PC-9 (cell line): ENCODE measurements at regions not wholly inside any gene's neighbourhood (a gene's known extent, or its start where the extent isn't known, plus 50 kb on each side); places are given as distances from the start of the nearest gene placed in this dataset.

Source experiments
- CTCF ChIP-seq: fragments of 200-600 bp; sonication (generic); conservative IDR thresholded peaks from 2 replicates; pipeline ENCODE4 v1.6.1; 2017; ENCODE audit warnings: mixed run types, antibody characterized with exemption, mild to moderate bottlenecking, moderate library complexity
- EZH2 ChIP-seq: fragments of 200-600 bp; sonication (generic); IDR thresholded peaks from 2 replicates; pipeline ENCODE4 v1.8.0; 2017; ENCODE audit warnings: antibody characterized with exemption, low read depth

DNA sequence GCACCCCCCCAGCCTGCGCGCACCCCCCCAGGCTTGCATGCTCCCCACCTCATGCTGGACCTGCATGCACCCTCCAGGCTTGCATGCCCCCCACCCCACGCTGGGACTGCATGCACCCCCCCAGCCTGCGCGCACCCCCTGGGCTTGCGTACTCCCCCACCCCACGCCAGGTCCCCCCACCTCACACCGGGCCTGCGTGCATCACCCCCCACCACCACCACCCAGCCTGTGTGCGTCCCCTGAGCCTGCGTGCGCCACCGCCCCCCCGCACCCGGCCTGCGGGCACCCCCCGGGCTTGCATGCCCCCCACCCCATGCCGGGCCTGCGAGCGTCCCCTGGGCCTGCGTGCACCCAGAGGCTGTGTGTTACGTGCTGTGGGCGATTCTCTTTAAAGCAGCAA, 61.0 kb upstream of the SLCO4A1 start:
- TF ChIP-seq CTCF (no peak), EZH2 (no peak)
